Retinal pigment epithelial cell (primary cell): ENCODE measurements at regions not wholly inside any gene's neighbourhood (a gene's known extent, or its start where the extent isn't known, plus 50 kb on each side); places are given as distances from the start of the nearest gene placed in this dataset.

Experiments
- DNase-seq: peaks from one replicate; pipeline ENCODE4 v3.0.0-alpha.2; 2010; ENCODE audit warnings: low read depth
- H3K4me3 ChIP-seq: 2 replicates; pipeline ENCODE4 v1.5.1; 2011; ENCODE audit warnings: mild to moderate bottlenecking, low read length, control low read depth, moderate library complexity
- CTCF ChIP-seq: conservative IDR thresholded peaks from 2 replicates; pipeline ENCODE4 v1.5.1; 2011; ENCODE audit warnings: low read depth, low read length, control low read depth, inconsistent platforms

DNA sequence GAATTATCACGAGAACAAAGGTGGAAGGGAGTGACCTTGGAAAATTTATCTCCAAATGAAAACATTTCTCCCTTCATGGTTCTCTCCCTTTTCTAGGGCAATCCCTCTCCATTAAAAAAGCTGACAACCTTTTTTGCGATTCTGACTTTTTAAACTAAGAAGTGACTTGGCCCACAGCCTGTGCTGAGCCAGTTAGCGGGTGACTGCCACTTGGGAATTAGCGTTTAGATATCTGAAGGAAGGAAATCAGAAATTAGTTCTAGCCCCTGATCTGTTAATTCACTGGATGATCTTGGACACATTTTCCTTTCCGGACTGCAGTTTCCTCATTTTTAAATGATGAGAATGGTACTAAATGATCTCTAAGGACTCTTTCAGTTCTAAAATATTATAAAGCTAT lies 245.0 kb downstream of the FBXO8 start:
- H3K4me3 ChIP-seq, result no peak overlapping the region
- DNase-seq, result no peak
- no peak for TF ChIP-seq CTCF

- H3K4me3 ChIP-seq, result no peak overlapping the region
- DNase-seq, result peak; percentile 47
- no peak for TF ChIP-seq CTCF
These were observed 245.8 kb downstream of the FBXO8 start for GRCh38 chr4:174037631-174038030.

DNA sequence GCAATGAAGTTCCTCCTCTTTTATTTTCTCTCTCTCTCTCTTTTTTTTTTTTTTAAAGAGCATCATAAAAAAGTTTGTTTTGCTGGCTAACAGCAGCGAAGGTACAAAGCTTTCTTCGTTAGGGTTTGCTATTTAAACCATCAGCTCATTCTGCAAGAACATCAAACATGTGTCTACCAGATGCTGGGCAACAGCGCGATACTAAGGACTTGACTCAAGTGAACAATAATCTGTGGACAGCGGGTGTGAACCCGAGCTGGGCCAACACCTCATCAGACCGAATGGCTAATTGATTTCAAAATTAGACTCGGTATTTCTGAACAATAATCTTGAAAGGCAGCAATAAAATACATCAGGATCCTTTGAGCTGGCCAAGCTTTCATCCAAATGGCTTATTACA lies 246.4 kb downstream of the FBXO8 start:
- DNase-seq, result no peak
- TF ChIP-seq CTCF, result no peak
- no peak overlapping the region for H3K4me3 ChIP-seq

GRCh38 chr4:174036576-174036975 lies 246.9 kb downstream of the FBXO8 start:
- DNase-seq, result no peak
- H3K4me3 ChIP-seq, result no peak overlapping the region
- no peak for TF ChIP-seq CTCF

- no peak for DNase-seq
- H3K4me3 ChIP-seq, result no peak overlapping the region
These were observed 247.4 kb downstream of the FBXO8 start for GRCh38 chr4:174036111-174036510.

DNA sequence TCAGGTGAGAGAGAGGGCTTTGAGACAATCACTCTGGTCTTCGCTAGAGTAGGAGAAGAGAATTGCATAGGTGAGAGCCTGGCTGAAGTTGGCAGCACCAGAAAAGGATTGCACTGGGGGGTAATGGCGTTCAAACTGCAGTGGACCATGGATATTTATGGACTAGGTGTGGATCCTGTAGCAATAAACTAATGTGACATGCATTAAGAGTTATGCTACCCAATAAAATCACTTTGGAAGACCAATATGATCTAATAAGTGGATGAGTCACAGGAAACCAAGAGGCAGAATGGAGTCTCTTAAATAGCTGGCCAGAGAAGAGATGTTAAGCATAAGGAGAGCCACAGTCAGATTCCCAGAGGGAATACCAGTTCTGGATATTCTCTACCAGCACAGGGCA lies 259.8 kb downstream of the FBXO8 start:
- H3K4me3 ChIP-seq, result no peak overlapping the region
- TF ChIP-seq CTCF, result no peak
- DNase-seq, result no peak

More at GRCh38 chr4:174036111-174036510, 247.4 kb downstream of the FBXO8 start:
- TF ChIP-seq CTCF, result no peak

DNA sequence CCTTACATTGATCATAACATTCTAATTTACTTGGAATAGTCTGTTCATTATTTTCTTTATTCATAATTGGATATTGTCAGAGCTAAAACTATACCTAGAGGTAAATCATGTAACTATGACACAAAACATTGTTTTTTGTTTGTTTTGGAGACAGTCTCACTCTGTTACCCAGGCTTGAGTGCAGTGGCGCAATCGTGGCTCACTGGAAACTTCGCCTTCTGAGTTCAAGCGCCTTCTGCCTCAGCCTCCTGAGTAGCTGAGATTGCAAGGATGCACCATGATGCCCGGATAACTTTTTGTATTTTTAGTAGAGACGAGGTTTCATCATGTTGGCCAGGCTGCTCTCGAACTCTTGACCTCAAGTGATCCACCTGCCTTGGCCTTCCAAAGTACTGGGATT lies 265.2 kb downstream of the FBXO8 start:
- no peak overlapping the region for H3K4me3 ChIP-seq
- TF ChIP-seq CTCF, result no peak
- no peak for DNase-seq
